Right lobe of liver (tissue), 6 donors: ENCODE measurements at regions not wholly inside any gene's neighbourhood (a gene's known extent, or its start where the extent isn't known, plus 50 kb on each side); places are given as distances from the start of the nearest gene placed in this dataset.
"Not testable (repeated sequence)": the region's sequence is repeated elsewhere in the genome, so short reads cannot be mapped to it uniquely, and the experiment has no call there.

ENCODE experiments used
- ATAC-seq, 4 donors: fragments of 200-7000 bp; cut with Tn5 transposase; one replicate each; pipeline ENCODE4 v1.9.1; 2020; ENCODE audit warnings: mild to moderate bottlenecking in 4 of 4, moderate library complexity in 4 of 4
- DNase-seq, 3 donors: peaks; one replicate each; pipeline ENCODE4 v3.0.0-alpha.2; 2020
- H3K27ac ChIP-seq, 3 donors: fragments of 200-600 bp; one replicate each; pipeline ENCODE4 v1.8.0; 2022
- H3K27me3 ChIP-seq, 2 donors: fragments of 200-600 bp; one replicate each; pipeline ENCODE4 v1.8.0; 2022
- H3K36me3 ChIP-seq, 4 donors: fragments of 200-600 bp; sonication (generic) in 1 of 4; one replicate each; pipeline versions ENCODE4 v1.5.1 to v1.8.0; 2017 to 2022; ENCODE audit warnings: control low read depth in 1 of 4
- H3K4me1 ChIP-seq, 4 donors: fragments of 200-600 bp; sonication (generic) in 1 of 4; one replicate each; pipeline versions ENCODE4 v1.5.1 to v1.8.0; 2017 to 2022; ENCODE audit warnings: control low read depth in 1 of 4
- H3K4me3 ChIP-seq, 3 donors: fragments of 200-600 bp; one replicate each; pipeline ENCODE4 v1.8.0; 2022
- H3K9me3 ChIP-seq, 4 donors: fragments of 200-600 bp; sonication (generic) in 1 of 4; one replicate each; pipeline versions ENCODE4 v1.5.1 to v1.8.0; 2017 to 2022; ENCODE audit warnings: control low read depth in 1 of 4
- CTCF ChIP-seq, 4 donors: fragments of 200-600 bp in 3 of 4; fragments of 450-650 bp in 1 of 4; IDR thresholded peaks; one replicate each; pipeline versions ENCODE4 v1.5.1 to v1.8.0; 2016 to 2022; ENCODE audit warnings: antibody characterized with exemption in 4 of 4, mild to moderate bottlenecking in 2 of 4
- POLR2A ChIP-seq: fragments of 450-650 bp; IDR thresholded peaks from one replicate; pipeline ENCODE4 v1.6.1; 2017; ENCODE audit warnings: antibody characterized with exemption, mild to moderate bottlenecking
- WGBS: methylation state at CpG from one replicate; pipeline ENCODE4 v1.1.6; 2018; ENCODE audit warnings: low coverage, low lambda C conversion rate; ENCODE audit not compliant: insufficient coverage; ENCODE audit errors: missing lambda C conversion rate; 5-methylcytosine and 5-hydroxymethylcytosine counted together
- intact Hi-C, 2 donors: fragments of 100-400 bp; cut with DNase I; formaldehyde crosslinking; loops; one replicate each; pipeline versions ENCODE4 v1.11.2 to v1.14.1; 2022
- donor health status: DM: no; HTN: yes; CAD: no.
- donor health status: DM: no; HTN: no; CAD: no.
- donor health status: DM: no; HTN: no; CAD: no.
- donor health status: DM: no; HTN: yes; CAD: no.
- donor health status: DM: no; HTN: yes; CAD: no.

GRCh38 chr1:96597218-96597617, 124.4 kb upstream of the PTBP2 start:
- intact Hi-C loops: no loop called here
- Histone ChIP-seq H3K9me3 (no peaks in the 10 kb centered on the region), H3K27ac (no peak overlapping the region), H3K4me3 (no peak overlapping the region), H3K4me1 (no peaks in the 10 kb centered on the region), H3K36me3 (no peaks in the 10 kb centered on the region), H3K27me3 (no peaks in the 10 kb centered on the region)
- WGBS: 65% methylated on average over 1 of the region's 1 CpG
- DNase-seq (no peak), ATAC-seq (no peak)
- TF ChIP-seq CTCF (IDR thresholded peaks at IDR 0.05) (no peak), POLR2A (no peak)

- Histone ChIP-seq H3K36me3 (no peaks in the 10 kb centered on the region), H3K4me3 (no peak overlapping the region), H3K27me3 (no peaks in the 10 kb centered on the region), H3K9me3 (no peaks in the 10 kb centered on the region), H3K27ac (no peak overlapping the region), H3K4me1 (no peaks in the 10 kb centered on the region)
- TF ChIP-seq POLR2A: no peak
- no peak for TF ChIP-seq CTCF (IDR thresholded peaks at IDR 0.05)
- no peak for DNase-seq
- no peak for ATAC-seq
- 50% methylated on average over 4 of the region's 4 CpGs for WGBS
- intact Hi-C loops: no loop called here
Measured at GRCh38 chr1:96598416-96599168, 123.0 kb upstream of the PTBP2 start.

- H3K27me3 ChIP-seq, DNase-seq, H3K36me3 ChIP-seq, H3K27ac ChIP-seq, H3K4me1 ChIP-seq, ATAC-seq, H3K9me3 ChIP-seq, intact Hi-C loops, H3K4me3 ChIP-seq: not testable (repeated sequence)
- 70% methylated on average over 2 of the region's 16 CpGs for WGBS
Measured at GRCh38 chr1:96604620-96605019, 117.0 kb upstream of the PTBP2 start.

GRCh38 chr1:96617375-96617774, 104.2 kb upstream of the PTBP2 start:
- H3K4me1 ChIP-seq, ATAC-seq, H3K27me3 ChIP-seq, DNase-seq, intact Hi-C loops, H3K4me3 ChIP-seq, H3K36me3 ChIP-seq, H3K27ac ChIP-seq, H3K9me3 ChIP-seq: not testable (repeated sequence)
- WGBS: 67% methylated on average over 2 of the region's 5 CpGs

GRCh38 chr1:96632045-96632664, 89.4 kb upstream of the PTBP2 start:
- Histone ChIP-seq H3K27ac (no peak overlapping the region), H3K4me3 (no peak overlapping the region), H3K4me1 (no peaks in the 10 kb centered on the region), H3K9me3 (no peaks in the 10 kb centered on the region), H3K36me3 (no peaks in the 10 kb centered on the region), H3K27me3 (no peaks in the 10 kb centered on the region)
- 71% methylated on average over 1 of the region's 1 CpG for WGBS
- ATAC-seq: no peak
- intact Hi-C loops: no loop called here
- TF ChIP-seq CTCF (IDR thresholded peaks at IDR 0.05): no peak
- no peak for TF ChIP-seq POLR2A
- no peak for DNase-seq
